SK-N-MC (cell line): ENCODE measurements at regions not wholly inside any gene's neighbourhood (a gene's known extent, or its start where the extent isn't known, plus 50 kb on each side); places are given as distances from the start of the nearest gene placed in this dataset.

Source experiments
- DNase-seq: peaks from one replicate; pipeline ENCODE4 v3.0.0-alpha.2; 2011; ENCODE audit warnings: low read depth, low spot score
- H3K27ac ChIP-seq: fragments of 200-600 bp; sonication (generic); 2 replicates; pipeline ENCODE4 v1.5.1; 2016; ENCODE audit warnings: mixed run types
- H3K36me3 ChIP-seq: fragments of 200-600 bp; sonication (generic); 2 replicates; pipeline ENCODE4 v1.6.1; 2017; ENCODE audit warnings: antibody characterized with exemption, low read length, mixed read lengths; ENCODE audit not compliant: insufficient read depth
- H3K4me3 ChIP-seq: fragments of 200-600 bp; sonication (generic); 2 replicates; pipeline ENCODE4 v1.5.1; 2016
- H3K9ac ChIP-seq: fragments of 200-600 bp; sonication (generic); 2 replicates; pipeline ENCODE4 v1.8.0; 2017; ENCODE audit warnings: mixed run types, mixed read lengths; ENCODE audit not compliant: insufficient read length
- H3K9me3 ChIP-seq: fragments of 200-600 bp; sonication (generic); 2 replicates; pipeline ENCODE4 v1.6.1; 2017; ENCODE audit warnings: low read depth, mild to moderate bottlenecking, antibody characterized with exemption, low read length, moderate library complexity, mixed read lengths
- EZH2 ChIP-seq: fragments of 200-600 bp; sonication (generic); IDR thresholded peaks from one replicate; pipeline ENCODE4 v1.6.1; 2017; ENCODE audit warnings: antibody characterized with exemption
- FOXP2 ChIP-seq: optimal IDR thresholded peaks from 2 replicates; pipeline ENCODE3; 2011; ENCODE audit warnings: mild to moderate bottlenecking, moderate library complexity; ENCODE audit not compliant: insufficient read depth; ENCODE audit errors: extremely low read length, control extremely low read depth
- POLR2AphosphoS5 ChIP-seq: IDR thresholded peaks from 2 replicates; pipeline ENCODE4 v1.6.1; 2012; ENCODE audit warnings: mild to moderate bottlenecking, low read depth, low read length, borderline replicate concordance

- no peak for DNase-seq
- TF ChIP-seq EZH2 (no peak), POLR2AphosphoS5 (no peak), FOXP2 (no peak)
- Histone ChIP-seq H3K9ac (no peak overlapping the region), H3K27ac (peak overlapping the region; percentile 64; the same call in 1 of the 2 replicates), H3K9me3 (no peaks in the 10 kb centered on the region), H3K4me3 (peak overlapping the region; percentile 55), H3K36me3 (no peaks in the 10 kb centered on the region)
Measured at GRCh38 chr12:58346032-58346632, 404.8 kb downstream of the ATP23 start.

GRCh38 chr12:58347188-58347587 lies 405.8 kb downstream of the ATP23 start:
- Histone ChIP-seq H3K9me3 (no peaks in the 10 kb centered on the region), H3K27ac (no peak overlapping the region), H3K9ac (no peak overlapping the region), H3K36me3 (no peaks in the 10 kb centered on the region), H3K4me3 (no peak overlapping the region)
- TF ChIP-seq POLR2AphosphoS5 (no peak), EZH2 (no peak), FOXP2 (no peak)
- no peak for DNase-seq

DNA sequence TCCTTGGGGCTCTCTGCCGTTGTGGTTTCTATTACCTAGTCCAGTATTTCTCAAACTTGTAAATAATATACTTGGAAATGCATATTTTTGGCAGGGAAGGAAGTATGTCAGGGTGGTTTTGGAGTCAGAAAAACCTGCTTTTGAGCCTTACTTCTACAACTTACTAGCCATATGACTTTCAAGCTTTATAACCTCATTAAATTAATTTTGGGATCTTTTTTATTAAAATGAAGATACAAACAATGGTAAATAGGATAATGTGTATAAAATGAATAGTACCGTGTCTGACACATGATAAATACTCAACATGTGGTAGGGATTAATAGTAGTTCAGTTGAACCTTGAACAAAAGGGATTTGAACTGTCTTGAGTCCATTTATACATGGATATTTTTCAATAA lies 406.3 kb downstream of the ATP23 start:
- TF ChIP-seq EZH2, result no peak
- no peak for TF ChIP-seq FOXP2
- no peak for TF ChIP-seq POLR2AphosphoS5
- no peak overlapping the region for H3K4me3 ChIP-seq
- H3K27ac ChIP-seq, result no peak overlapping the region
- no peaks in the 10 kb centered on the region for H3K9me3 ChIP-seq
- H3K9ac ChIP-seq, result no peak overlapping the region
- DNase-seq, result no peak
- H3K36me3 ChIP-seq, result no peaks in the 10 kb centered on the region

DNA sequence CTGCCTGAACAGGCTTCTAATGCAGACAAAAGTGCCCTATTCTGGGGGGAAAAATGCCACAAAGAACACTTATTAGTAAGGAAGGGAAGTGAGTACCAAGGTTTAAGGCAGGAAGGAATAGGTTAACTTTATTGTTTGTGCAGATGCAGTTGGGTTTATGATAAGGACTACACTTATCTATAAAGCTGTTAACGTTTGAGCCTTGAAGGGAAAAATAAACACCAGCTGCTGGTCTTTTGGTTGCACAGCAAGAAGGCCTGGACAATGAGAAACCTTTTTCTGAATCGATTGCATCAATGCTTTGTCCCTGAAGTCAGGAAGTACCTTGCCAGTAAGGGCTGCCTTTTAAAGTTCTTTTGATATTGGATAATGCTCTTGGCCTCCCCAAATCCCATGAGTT lies 407.8 kb downstream of the ATP23 start:
- no peak overlapping the region for H3K4me3 ChIP-seq
- no peaks in the 10 kb centered on the region for H3K36me3 ChIP-seq
- no peak for DNase-seq
- no peaks in the 10 kb centered on the region for H3K9me3 ChIP-seq
- no peak for TF ChIP-seq FOXP2
- no peak for TF ChIP-seq EZH2
- TF ChIP-seq POLR2AphosphoS5, result no peak
- no peak overlapping the region for H3K9ac ChIP-seq
- H3K27ac ChIP-seq, result no peak overlapping the region

DNA sequence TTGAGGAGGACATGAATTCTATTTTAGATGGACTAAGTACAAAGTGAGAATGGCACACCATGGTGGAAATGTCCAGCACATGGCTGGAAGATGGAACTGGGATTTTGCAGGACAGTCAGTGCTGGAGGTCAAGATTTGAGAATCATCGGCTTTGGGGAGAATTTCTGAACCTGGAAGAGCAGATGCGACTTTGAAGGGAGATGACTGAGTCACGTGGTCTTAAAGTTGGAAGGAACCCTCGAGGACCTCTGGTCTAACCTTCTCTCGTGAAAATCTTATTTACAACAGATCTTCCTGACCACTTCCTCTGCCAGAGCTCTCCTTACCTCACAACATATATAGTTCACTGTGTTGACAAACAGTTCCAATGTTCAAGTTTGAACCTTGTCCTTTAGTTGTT lies 415.4 kb downstream of the ATP23 start:
- no peak for DNase-seq
- Histone ChIP-seq H3K9ac (no peak overlapping the region), H3K4me3 (no peak overlapping the region), H3K36me3 (no peaks in the 10 kb centered on the region), H3K27ac (no peak overlapping the region), H3K9me3 (no peaks in the 10 kb centered on the region)
- TF ChIP-seq EZH2 (no peak), POLR2AphosphoS5 (no peak), FOXP2 (no peak)

GRCh38 chr12:58357511-58357910 lies 416.1 kb downstream of the ATP23 start:
- TF ChIP-seq POLR2AphosphoS5, result no peak
- TF ChIP-seq EZH2, result no peak
- TF ChIP-seq FOXP2, result no peak
- Histone ChIP-seq H3K4me3 (no peak overlapping the region), H3K27ac (no peak overlapping the region), H3K9ac (no peak overlapping the region), H3K36me3 (no peaks in the 10 kb centered on the region), H3K9me3 (no peaks in the 10 kb centered on the region)
- no peak for DNase-seq

DNA sequence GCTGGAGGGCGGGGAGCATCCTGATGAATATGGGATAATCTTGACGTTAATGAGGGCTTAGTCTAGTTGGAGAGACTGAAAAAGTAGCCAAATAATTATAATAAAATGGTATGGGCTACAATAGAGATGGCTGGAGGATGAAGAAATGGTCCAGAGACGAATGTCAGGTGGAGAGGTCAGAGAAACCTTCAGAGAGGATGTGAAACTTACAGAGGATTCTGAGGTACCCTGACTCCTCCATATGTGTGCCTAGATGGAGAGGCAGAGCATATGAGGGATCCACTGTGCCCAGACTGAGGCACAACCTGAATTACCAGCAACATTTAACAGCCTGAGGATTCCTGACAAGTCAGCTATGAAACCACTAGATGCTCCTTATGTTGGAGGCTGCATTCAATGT lies 417.0 kb downstream of the ATP23 start:
- DNase-seq, result no peak
- Histone ChIP-seq H3K4me3 (no peak overlapping the region), H3K9me3 (no peaks in the 10 kb centered on the region), H3K9ac (no peak overlapping the region), H3K36me3 (no peaks in the 10 kb centered on the region), H3K27ac (no peak overlapping the region)
- no peak for TF ChIP-seq POLR2AphosphoS5
- TF ChIP-seq EZH2, result no peak
- TF ChIP-seq FOXP2, result no peak

- H3K36me3 ChIP-seq, result no peaks in the 10 kb centered on the region
- H3K27ac ChIP-seq, result peak overlapping the region; percentile 49
- H3K4me3 ChIP-seq, result peak overlapping the region; percentile 54
- no peaks in the 10 kb centered on the region for H3K9me3 ChIP-seq
- DNase-seq, result no peak
- H3K9ac ChIP-seq, result no peak overlapping the region
- no peak for TF ChIP-seq EZH2
- no peak for TF ChIP-seq FOXP2
- no peak for TF ChIP-seq POLR2AphosphoS5
Measured at GRCh38 chr12:58359084-58359483, 417.7 kb downstream of the ATP23 start.

DNA sequence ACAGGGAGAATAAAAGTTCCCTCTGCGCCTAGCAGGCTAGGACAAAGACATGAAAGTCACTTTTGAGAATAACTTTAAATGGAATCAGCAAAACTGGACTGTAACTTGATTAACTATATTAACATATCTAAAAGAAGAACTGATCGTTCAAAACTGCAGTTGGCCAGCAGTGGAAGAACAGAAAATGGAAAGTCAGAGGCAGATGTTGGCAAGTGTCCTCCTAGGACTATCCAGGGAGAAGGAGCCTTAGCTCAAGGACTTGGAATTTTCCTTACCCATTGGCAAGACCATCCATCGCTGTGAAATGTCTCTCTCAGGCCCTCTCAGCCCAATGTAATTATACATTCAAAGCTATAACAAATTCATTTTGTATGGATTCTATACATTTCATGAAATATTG lies 419.7 kb downstream of the ATP23 start:
- no peak for DNase-seq
- H3K9ac ChIP-seq, result no peak overlapping the region
- no peak overlapping the region for H3K4me3 ChIP-seq
- H3K27ac ChIP-seq, result no peak overlapping the region
- TF ChIP-seq FOXP2, result no peak
- TF ChIP-seq POLR2AphosphoS5, result no peak
- TF ChIP-seq EZH2, result no peak
- H3K36me3 ChIP-seq, result no peaks in the 10 kb centered on the region
- no peaks in the 10 kb centered on the region for H3K9me3 ChIP-seq
